EL (cell line): ENCODE measurements at regions not wholly inside any gene's neighbourhood (a gene's known extent, or its start where the extent isn't known, plus 50 kb on each side); places are given as distances from the start of the nearest gene placed in this dataset.
A peak's percentile ranks its signal among the peaks of the same experiment; 100 is the strongest.
"Not testable (repeated sequence)": the region's sequence is repeated elsewhere in the genome, so short reads cannot be mapped to it uniquely, and the experiment has no call there.

ENCODE experiments used
- DNase-seq: peaks from one replicate; pipeline ENCODE4 v3.0.0-alpha.2; 2016

DNA sequence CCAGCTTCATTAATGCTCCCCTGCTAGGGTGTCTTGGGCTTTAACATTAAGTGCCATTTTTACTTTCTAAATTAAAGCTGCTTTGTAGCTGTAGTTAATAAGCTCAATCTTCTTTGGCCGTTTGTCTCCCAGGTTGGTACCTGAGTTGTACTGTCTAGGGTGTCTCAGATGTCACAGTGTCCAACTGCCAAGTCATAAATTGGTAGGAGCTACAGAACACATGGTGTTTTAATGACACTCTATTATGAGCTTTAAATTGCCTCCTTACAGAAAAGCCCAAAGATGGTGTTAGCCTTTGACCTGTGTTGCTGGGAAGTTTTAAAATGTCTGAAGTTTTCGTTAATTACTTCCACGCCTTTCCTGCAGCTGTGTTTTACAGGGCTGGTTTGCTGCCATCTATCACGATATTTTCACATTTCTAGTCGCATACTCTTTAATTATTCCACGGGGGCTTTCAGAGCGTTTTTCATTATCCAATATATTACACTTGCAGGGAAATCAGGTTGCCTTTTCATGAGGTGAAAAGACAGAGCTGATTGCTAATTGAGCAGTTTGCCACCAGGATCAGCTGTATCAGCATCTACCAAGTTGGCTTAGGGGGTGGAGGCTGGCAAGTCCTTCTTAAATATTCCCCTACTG lies 247.8 kb upstream of the PLPP4 start:
- no peak for DNase-seq

DNA sequence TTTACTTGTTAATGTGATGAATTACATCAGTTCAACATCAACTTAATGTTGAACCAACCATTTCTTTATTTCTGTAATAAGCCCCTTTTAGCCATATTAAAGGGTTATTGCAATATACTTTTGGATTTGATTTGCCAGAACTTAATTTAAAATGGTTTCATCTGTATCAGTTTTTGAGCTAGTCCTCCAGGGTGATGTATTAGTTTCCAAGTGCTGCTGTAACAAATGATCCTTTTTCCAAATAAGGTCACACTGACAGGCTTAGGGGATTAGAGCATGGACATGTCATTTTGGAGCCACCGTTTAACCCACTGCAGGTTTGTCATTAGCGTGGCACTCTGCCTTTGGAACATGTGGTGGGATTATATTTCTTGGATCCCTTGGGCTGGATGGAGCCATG lies 244.8 kb upstream of the PLPP4 start:
- no peak for DNase-seq

DNA sequence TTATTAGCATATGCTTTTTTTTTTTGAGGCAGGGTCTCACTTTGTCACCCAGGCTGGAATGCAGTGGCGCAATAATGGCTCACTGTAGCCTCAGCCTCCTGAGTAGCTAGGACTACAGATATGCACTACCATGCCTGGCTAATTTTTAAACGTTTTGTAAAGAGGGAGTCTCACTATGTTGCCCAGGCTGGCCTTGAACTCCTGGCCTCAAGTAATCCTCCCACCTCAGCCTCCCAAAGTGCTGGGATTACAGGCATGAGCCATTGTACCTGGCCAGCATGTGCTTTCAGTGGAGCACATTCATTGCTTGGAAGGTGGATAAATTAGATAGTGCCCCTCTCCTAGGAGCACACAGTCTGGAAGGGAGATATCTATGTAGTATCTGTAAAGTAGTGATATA lies 243.7 kb upstream of the PLPP4 start:
- not testable (repeated sequence) for DNase-seq

DNA sequence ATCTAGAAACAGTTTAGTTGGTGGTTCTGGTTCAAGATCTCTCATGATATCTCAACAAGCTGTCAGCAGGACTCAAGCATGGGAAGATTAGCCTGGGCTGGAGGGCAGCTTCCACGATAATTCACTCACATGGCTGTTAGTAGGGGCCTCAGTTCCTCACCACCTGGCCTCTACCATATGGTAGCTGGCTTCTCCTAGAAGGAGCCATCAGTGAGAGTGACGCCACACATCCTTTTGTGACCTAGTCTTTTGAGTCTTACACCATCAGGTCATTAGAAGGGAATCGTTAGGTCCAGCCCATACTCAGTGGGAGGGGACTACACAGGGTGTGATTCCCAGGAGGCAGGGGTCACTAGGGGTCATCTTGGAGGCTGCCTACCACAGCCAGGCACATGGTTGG lies 239.3 kb upstream of the PLPP4 start:
- DNase-seq: no peak

DNA sequence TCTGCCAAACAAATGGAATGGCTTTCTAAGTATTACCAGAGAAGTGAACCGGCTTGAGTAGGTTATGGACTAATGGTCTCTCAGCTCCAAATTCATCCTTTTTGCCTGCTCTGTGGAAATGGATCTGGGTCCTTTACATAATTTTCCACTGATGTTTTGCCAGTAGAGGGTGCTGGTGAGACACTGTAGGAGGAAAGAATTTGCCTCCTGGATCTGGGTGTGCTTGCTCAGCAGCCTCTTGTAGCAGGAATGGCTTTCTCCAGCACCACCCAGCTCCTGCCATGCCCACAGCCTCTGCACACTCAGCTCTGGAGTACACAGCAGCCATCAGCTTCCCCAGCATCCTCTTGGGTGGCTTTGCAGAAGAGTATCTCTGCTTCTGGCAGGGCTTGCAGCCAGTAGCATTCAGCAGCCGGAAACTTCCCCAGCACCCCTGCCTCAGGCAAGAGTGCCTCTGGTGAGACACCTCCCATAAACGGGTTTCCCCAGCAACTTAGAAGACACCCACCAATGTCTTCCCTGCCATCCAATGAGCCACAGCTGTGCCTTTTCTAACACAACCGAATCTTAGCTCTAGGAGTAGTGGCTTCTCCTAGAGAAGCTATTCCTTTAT lies 235.0 kb upstream of the PLPP4 start:
- peak; percentile 61 for DNase-seq

DNA sequence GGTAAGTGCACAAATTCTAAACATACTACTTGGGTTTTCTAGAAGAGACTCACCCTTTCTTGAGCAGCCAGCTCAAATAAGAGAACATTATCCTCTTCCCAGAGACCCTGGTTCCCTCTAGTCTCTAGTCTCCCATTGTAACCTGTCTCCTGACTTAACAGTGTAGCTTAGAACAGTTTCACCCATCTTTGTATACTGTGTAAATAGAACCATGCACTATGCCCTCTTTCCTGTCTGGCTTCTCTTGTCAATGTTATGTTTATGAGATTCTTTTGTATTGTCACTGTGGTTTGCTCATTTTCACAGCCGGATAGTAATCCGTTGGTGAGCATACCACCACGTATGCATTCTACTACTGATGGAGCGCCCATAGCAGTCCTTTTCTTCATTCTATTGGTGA lies 227.4 kb upstream of the PLPP4 start:
- no peak for DNase-seq

DNA sequence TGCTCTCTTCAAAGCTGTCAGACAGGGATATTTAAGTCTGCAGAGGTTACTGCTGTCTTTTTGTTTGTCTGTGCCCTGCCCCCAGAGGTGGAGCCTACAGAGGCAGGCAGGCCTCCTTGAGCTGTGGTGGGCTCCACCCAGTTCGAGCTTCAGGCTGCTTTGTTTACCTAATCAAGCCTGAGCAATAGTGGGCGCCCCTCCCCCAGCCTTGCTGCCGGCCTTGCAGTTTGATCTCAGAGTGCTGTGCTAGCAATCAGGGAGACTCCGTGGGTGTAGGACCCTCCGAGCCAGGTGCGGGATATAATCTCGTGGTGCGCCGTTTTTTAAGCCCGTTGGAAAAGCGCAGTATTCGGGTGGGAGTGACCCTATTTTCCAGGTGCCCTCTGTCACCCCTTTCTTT lies 217.3 kb upstream of the PLPP4 start:
- not testable (repeated sequence) for DNase-seq

DNA sequence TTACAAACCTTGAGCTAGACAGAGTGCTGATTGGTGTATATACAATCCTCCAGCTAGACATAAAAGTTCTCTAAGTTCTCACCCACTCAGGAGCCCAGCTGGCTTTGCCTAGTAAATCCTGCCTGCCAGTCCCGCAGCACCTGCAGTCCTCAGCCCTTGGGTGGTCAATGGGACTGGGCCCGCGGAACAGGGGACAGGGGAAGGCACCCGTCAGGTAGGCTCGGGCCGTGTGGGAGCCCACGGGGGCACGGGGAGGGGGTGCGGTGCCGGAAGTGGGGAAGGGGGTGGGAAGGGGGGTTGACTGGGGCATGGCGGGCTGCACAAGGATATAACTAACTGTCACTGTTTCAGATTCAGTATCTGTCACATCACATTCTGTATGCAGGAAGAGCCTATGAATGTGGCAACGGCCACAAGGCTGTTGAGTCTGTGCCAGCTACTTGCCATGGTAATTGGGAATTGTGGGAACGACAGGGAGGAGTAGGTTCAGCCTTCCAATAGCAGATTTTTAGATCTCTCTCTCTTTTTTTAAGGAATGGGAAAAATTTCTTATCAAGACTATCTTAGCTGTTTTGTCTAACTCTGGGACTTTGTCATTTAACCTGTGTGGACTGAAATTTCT lies 205.1 kb upstream of the PLPP4 start:
- no peak for DNase-seq

DNA sequence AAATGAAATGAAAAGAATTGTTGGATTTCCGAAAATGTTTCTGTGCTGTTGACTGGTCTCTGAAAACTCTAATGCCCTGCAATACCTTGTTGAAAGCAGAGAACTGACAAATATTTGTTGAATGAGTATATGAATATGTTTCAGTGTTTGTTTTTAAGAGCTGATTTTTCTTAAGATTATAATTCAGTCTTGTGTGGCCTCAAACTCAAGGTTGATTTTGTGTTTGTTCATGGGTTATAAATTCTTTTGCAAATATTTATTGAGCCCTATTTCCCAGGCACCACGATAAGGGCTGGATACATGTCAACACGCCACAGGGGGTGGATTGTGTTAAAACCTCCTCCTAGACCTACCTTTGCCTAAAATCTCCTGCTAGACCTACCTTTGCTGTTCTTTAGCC lies 203.9 kb upstream of the PLPP4 start:
- DNase-seq: no peak

DNA sequence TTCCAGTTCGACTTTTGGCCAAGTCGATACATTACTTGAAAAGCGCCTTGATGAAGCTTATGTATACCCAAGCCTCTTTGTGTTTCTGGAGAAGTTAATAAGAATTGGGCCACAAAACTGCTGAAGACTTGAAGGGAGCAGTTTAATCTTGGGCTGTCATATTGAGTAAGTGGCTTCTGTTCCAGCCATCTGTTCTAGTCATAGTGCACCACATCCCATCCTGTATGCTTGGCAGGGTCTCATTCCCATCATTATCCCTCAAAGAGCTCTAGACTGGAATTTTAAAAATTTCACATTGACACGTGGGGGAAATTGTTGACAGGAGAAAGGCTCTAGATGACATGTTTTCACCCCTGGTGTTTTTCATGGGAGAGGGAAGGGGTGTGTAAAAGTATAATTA lies 196.6 kb upstream of the PLPP4 start:
- DNase-seq: no peak

DNA sequence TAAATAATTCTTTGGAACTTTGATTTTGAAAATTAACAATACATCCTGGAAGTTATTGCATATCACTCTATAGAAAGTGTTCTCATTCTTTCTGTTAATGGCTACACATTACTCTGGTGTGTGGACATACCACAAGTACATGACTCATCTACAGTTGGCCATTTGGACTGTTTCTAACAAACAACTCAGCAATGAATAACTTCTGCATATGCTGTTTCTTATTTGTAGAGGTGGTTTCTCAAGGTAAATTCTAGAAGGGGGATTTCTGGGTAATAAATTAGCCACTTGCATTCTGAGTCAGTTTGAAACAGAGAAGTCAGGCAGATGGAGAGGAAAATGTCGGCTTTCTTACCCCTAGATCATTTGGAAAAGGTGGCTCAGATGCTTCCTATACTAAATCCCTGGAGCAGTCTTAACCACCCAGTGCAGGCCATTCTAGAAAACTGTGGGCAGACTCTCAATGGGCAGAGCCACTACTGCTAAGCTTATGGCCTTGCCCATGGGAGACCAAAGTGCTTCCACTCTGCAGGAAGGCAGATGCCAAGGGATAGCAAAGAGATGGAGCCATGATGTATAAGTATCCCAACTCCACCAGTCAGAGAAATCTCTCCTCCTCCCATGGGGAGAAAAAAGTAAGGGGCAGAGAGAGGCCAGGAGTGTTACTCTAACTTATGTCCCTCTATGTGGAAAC lies 194.0 kb upstream of the PLPP4 start:
- DNase-seq: peak; percentile 2

DNA sequence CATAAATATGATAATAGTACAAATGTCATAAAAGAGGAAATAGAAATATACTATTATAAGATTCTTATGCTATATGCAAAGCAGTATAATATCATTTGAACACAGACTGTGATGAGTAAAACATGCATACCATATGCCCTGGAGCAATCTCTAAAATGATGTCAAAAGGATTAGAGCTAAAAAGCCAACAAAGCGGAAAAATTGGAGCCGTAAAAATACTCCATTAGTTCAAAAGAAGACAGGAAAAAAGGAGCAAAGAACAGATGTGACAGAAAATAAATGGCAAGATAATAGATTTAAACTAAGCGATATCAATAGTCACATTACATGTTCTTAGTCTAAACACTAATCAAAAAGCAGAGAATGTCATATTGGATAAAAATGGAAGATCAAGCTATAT lies 191.0 kb upstream of the PLPP4 start:
- no peak for DNase-seq

DNA sequence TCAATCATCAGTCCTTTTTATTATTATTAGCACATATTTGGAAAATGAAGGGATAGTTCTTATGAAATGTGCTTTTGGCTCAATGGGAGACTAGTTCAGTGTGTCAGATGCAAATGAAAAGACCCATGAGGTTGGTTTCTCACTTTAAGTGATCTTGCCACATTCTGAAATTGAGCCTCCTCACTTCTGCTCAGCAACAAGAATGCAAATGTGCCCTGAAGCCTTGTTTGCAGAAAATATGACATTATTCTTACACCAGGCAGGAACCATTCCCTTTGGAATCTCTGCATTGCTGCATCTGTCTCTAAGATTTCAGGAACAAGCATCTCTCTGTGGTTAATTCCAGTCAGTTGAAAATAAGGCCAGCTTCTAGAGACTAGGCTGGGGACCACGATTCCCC lies 186.1 kb upstream of the PLPP4 start:
- no peak for DNase-seq

DNA sequence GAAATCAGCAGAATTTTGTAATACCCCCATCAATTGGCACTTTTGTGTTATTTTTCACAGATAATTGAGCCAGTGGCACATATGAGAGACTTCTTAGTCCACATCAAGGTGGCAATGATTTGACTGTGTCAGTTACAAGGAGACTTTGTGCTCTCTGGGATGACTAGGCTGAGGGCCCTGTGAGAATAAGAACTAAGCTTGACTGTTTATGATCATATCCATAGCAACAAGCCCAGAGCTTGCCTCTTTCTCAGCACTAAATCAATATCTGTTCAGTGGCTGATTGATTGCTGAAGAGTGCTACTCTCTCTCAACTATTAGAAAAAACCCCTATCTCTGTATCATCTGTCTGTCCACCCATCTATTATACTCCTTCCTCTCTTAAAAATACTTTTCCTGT lies 185.3 kb upstream of the PLPP4 start:
- DNase-seq: no peak

DNA sequence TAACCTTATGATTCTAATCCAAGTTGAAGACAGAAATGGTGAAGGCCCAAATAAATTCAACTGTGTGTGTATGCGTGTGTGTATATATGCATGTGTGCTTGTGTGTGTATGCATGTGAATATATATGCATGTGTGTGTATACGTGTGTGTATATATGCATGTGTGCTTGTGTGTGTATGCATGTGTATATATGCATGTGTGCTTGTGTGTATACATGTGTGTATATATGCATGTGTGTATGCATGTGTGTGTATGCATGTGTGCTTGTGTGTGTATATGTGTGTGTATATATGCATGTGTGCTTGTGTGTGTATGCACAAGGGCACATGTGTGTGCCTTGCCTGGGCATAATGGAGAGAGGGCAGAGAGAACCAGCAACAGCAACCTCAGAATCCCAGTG lies 184.7 kb upstream of the PLPP4 start:
- no peak for DNase-seq

DNA sequence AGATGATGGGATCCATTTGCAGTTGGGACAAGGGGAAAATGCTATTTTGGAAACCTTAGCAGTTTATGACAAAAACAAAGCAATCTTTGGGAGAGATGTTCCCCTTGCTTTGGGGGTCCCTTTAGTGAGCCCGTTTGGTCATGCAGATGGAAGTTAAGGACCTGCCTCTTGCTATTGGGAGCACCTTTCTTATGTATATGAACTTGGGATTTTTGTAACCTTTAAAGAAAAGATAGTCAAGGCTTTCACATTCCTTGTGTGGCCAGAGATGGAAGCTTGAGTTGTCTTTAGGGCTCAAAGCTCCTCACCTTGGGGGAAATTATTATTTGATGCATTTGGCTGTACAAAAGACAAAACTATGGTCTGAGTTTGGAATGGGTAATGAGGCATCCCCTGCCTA lies 179.0 kb upstream of the PLPP4 start:
- no peak for DNase-seq

DNA sequence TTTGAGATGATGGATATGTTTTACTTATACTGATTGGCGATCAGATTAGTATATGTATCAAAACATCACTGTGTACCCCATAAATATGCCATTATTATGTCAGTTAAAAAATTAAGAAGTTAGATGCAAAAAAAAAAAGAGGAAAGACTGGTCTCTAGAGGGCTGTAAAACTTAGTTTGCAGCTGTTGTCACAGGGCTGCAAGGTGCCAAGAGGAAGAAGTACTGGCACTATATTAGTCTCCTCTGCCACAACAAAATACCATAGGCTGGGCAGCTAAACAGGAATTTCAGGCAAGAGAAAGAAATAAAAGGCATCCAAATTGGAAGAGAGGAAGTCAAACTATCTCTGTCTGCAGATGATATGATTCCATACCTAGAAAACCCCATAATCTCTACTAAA lies 177.8 kb upstream of the PLPP4 start:
- DNase-seq: no peak

DNA sequence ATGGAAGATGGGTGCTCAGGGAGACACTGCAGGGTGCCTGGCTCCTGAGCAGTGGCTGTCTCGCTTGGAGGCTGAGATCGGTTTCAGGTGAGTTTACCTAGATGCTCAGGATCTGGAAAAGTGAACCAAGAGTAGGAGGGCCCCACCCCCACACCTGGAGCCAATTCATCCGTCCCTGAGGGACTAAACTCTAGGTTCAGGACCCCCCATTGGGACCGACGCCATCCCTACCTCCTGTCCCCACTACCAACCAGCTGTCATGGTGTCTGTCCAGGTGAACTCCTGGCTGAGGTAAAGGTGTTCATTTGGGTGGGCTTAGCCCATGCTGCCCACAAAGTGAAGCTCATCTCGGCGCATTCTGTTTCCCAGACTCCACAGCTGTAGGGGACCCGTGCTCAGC lies 174.6 kb upstream of the PLPP4 start:
- DNase-seq: no peak

DNA sequence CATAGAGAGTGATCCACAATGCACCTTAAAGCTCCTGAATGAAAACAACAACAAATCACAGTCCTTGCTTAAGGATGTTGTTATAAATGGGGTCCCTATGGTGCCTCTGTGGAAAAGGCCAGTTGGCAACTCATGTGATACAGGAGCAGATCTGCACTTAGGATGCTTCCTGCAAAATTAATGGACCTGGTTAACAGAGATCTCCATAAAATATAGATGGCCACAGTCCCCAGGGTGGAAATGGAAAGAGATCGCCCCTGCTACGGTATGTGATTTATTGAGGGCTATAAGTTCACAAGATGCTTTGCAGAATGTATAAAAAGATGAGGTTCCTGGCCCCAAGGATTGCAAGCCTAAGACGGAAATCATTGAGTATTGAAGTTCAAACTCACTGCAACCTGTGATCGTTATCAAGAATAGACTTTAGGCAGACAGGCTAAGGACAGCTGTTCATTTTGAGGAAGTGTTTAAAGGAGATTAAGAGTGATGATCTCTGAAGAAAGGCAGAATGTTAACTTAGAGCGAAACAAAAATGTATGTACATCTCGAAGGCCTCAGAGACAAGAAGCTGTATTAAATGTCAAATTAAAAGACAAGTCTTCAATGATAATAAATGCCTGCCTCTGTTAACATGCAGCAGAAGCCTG lies 174.1 kb upstream of the PLPP4 start:
- DNase-seq: no peak

DNA sequence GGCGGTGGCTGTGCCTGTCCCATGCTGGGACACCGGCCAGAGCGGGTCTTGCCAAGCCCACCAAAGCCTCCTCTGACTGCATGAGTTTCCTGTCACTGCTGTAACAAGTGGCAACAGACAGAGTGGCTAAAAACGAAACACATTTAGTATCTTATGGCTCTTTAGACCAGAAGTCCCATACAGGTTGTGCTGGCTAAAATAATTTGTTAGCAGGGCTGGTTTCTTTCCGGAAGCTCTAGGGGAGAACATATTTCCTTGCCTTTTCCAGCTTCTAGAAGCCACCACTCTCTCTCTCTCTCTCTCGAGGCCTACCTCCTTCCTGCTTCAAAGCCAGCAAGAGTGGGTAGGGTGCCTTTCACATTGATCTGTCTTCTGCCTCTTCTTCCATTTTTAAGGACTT lies 171.6 kb upstream of the PLPP4 start:
- DNase-seq: no peak

DNA sequence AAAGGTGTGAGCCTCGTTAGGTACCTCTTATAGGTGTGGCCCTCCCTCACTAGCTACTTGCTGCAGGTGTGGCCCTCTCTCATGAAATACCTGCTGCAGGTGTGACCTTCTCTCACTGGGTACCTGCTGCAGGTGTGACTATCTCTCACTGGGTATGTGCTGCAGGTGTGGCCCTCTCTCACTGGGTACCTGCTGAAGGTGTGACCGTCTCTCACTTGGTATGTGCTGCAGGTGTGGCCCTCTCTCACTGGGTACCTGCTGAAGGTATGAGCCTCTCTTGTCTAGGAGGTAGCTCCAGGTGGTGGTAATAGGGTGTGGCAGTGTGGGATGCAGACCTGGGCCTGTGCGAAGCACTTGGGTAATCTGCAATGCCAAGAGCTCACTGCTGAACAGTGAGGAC lies 170.7 kb upstream of the PLPP4 start:
- DNase-seq: no peak

DNA sequence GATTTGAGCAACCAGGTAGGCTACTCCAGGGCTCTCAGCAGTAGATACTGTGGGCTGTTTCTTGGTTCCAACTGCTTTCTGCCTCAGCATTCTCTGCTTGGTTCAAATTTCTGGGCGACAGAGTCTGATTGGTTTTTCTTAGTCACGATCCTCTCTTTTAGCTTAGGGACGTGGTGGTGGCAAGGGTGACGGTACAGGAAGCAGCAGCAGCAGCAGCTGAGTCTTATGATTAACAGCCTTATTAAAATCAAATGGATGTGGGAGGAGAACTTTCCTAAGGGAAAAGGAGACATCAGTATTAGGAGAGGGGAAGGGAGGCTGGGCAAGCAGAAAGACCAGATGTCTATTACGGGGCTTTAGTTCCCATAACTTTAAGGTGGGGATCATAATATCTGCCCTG lies 156.5 kb upstream of the PLPP4 start:
- DNase-seq: no peak

DNA sequence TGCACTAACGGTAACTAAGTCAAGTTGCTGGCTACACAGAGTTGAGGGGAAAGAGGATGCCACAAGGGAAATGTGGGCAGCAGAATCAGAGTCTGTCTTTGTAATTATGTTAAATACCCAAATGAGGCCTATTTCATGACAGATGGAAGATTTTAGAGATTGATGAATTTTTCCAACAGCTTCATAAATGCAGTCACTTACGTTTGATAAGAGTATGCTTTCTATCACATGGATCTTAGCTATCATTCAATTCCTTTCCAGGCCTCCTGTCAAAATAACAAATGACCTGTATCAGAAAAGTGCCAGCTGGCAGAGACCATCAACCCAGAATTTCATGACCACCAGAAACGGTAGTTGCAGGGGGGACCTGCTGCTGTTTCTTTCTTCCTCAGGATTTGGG lies 148.4 kb upstream of the PLPP4 start:
- DNase-seq: no peak

DNA sequence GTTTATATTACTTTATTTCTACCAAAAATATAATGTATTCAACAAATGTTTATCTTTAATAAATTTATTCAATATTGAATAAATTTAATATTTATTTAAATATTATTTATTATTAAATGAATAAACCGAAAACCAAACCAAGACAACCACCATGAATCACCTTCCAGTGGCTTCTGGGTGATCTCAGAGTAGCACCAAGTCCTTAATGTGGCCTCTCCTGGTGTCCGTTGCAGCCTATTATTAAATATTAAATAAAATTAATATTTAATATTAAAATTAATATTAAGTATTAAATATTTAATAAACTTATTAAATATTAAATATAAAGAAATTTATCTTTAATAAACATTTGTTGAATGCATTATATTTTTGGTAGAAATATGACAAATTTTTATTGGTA lies 143.3 kb upstream of the PLPP4 start:
- no peak for DNase-seq
